ENCODE measurements at regions not wholly inside any gene's neighbourhood (a gene's known extent, or its start where the extent isn't known, plus 50 kb on each side); places are given as distances from the start of the nearest gene placed in this dataset.

DNA sequence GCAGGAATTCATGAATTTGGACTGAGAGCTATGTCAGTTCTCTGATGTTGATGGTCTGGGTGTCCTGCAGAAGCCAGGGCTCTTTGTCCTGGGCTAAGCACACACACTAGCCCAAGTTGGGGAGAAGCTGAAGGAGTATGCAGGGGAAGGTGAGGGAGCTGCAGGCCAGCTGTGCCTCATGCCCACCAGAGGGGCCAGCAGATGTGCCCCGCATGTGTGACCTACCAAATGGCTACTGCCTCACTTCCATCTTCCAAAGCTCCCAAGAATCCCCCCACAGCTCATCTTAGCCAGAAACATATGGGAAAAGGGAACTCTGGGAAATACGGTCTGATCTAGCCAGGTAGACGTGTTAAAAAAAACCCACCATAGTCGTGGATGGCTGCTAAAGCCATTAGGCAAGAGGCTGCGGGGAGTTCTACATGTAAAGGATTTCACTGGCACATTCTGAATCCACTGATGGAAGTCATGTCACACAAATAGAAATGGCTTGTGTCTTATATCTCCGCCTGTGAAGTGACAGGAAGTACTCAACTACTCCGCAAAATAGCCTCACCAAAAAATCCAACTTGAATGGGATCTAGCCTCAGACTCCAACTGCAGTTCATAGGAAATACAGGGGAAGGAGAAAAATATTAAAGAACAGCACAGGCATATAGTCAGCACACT is 96.3 kb upstream of the CLMP start:
- Histone ChIP-seq H3K4me2 (ENCODE audit: extremely low read depth, insufficient read depth, low read length) (no peak overlapping the region), H3K9ac (ENCODE audit: insufficient read depth, low read length) (no peak overlapping the region), H4K20me1 (ENCODE audit: control insufficient read depth, extremely low read depth, insufficient read depth, low read length) (no peaks in the 10 kb centered on the region), H3K4me3 (replicated peaks in 1 of 4; ENCODE audit: control extremely low read depth in 1 of 4, insufficient read depth in 1 of 4, low read depth in 3 of 4, low read length in 4 of 4) (no peak overlapping the region), H3K9me3 (ENCODE audit: control insufficient read depth, insufficient read depth, low read depth, low read length) (no peaks in the 10 kb centered on the region), H3K4me1 (ENCODE audit: control insufficient read depth, extremely low read depth, insufficient read depth, low read length) (no peaks in the 10 kb centered on the region), H3K27me3 (ENCODE audit: control insufficient read depth, insufficient read depth, low read length) (peaks cover 5% of the 10 kb centered on the region), H2AFZ (ENCODE audit: low read length) (no peak overlapping the region), H3K36me3 (ENCODE audit: control insufficient read depth, insufficient read depth, low read length) (no peaks in the 10 kb centered on the region), H3K79me2 (ENCODE audit: control insufficient read depth, insufficient read depth, low read length) (no peaks in the 10 kb centered on the region), H3K27ac (ENCODE audit: insufficient read depth, low read length) (no peak overlapping the region)
- TF ChIP-seq EZH2 (IDR thresholded peaks at IDR 0.05; ENCODE audit: low read length, missing control alignments), result no peak
- TF ChIP-seq, protein P1, sequence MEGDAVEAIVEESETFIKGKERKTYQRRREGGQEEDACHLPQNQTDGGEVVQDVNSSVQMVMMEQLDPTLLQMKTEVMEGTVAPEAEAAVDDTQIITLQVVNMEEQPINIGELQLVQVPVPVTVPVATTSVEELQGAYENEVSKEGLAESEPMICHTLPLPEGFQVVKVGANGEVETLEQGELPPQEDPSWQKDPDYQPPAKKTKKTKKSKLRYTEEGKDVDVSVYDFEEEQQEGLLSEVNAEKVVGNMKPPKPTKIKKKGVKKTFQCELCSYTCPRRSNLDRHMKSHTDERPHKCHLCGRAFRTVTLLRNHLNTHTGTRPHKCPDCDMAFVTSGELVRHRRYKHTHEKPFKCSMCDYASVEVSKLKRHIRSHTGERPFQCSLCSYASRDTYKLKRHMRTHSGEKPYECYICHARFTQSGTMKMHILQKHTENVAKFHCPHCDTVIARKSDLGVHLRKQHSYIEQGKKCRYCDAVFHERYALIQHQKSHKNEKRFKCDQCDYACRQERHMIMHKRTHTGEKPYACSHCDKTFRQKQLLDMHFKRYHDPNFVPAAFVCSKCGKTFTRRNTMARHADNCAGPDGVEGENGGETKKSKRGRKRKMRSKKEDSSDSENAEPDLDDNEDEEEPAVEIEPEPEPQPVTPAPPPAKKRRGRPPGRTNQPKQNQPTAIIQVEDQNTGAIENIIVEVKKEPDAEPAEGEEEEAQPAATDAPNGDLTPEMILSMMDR (conservative IDR thresholded peaks at IDR 0.05 in 1 of 2, IDR thresholded peaks at IDR 0.05 in 1 of 2; ENCODE audit: low read depth in 1 of 2, low read length in 2 of 2), result no peak
- DNase-seq (ENCODE audit: low read depth in 2 of 2), result no peak

- H3K9me3 ChIP-seq (ENCODE audit: control insufficient read depth, insufficient read depth, low read depth, low read length), result no peaks in the 10 kb centered on the region
- no peaks in the 10 kb centered on the region for H3K79me2 ChIP-seq (ENCODE audit: control insufficient read depth, insufficient read depth, low read length)
- H4K20me1 ChIP-seq (ENCODE audit: control insufficient read depth, extremely low read depth, insufficient read depth, low read length), result no peaks in the 10 kb centered on the region
- H2AFZ ChIP-seq (ENCODE audit: low read length), result no peak overlapping the region
- peaks cover 13% of the 10 kb centered on the region for H3K27me3 ChIP-seq (ENCODE audit: control insufficient read depth, insufficient read depth, low read length)
- H3K4me3 ChIP-seq (replicated peaks in 1 of 4; ENCODE audit: control extremely low read depth in 1 of 4, insufficient read depth in 1 of 4, low read depth in 3 of 4, low read length in 4 of 4), result no peak overlapping the region
- DNase-seq (ENCODE audit: low read depth in 2 of 2), result no peak
- H3K4me2 ChIP-seq (ENCODE audit: extremely low read depth, insufficient read depth, low read length), result no peak overlapping the region
- H3K36me3 ChIP-seq (ENCODE audit: control insufficient read depth, insufficient read depth, low read length), result no peaks in the 10 kb centered on the region
- no peak overlapping the region for H3K9ac ChIP-seq (ENCODE audit: insufficient read depth, low read length)
- no peaks in the 10 kb centered on the region for H3K4me1 ChIP-seq (ENCODE audit: control insufficient read depth, extremely low read depth, insufficient read depth, low read length)
- TF ChIP-seq, protein P1 (conservative IDR thresholded peaks at IDR 0.05 in 1 of 2, IDR thresholded peaks at IDR 0.05 in 1 of 2; ENCODE audit: low read depth in 1 of 2, low read length in 2 of 2), result no peak
- TF ChIP-seq EZH2 (IDR thresholded peaks at IDR 0.05; ENCODE audit: low read length, missing control alignments), result no peak
- no peak overlapping the region for H3K27ac ChIP-seq (ENCODE audit: insufficient read depth, low read length)
These were observed 91.7 kb upstream of the CLMP start for GRCh38 chr11:123286761-123287160.

GRCh38 chr11:123286255-123286654 is 91.2 kb upstream of the CLMP start:
- no peaks in the 10 kb centered on the region for H3K79me2 ChIP-seq (ENCODE audit: control insufficient read depth, insufficient read depth, low read length)
- TF ChIP-seq EZH2 (IDR thresholded peaks at IDR 0.05; ENCODE audit: low read length, missing control alignments), result no peak
- TF ChIP-seq, protein P1 (conservative IDR thresholded peaks at IDR 0.05 in 1 of 2, IDR thresholded peaks at IDR 0.05 in 1 of 2; ENCODE audit: low read depth in 1 of 2, low read length in 2 of 2), result no peak
- H3K4me1 ChIP-seq (ENCODE audit: control insufficient read depth, extremely low read depth, insufficient read depth, low read length), result no peaks in the 10 kb centered on the region
- H3K4me3 ChIP-seq (replicated peaks in 1 of 4; ENCODE audit: control extremely low read depth in 1 of 4, insufficient read depth in 1 of 4, low read depth in 3 of 4, low read length in 4 of 4), result no peak overlapping the region
- no peaks in the 10 kb centered on the region for H3K9me3 ChIP-seq (ENCODE audit: control insufficient read depth, insufficient read depth, low read depth, low read length)
- H4K20me1 ChIP-seq (ENCODE audit: control insufficient read depth, extremely low read depth, insufficient read depth, low read length), result no peaks in the 10 kb centered on the region
- H3K36me3 ChIP-seq (ENCODE audit: control insufficient read depth, insufficient read depth, low read length), result no peaks in the 10 kb centered on the region
- no peak overlapping the region for H3K27ac ChIP-seq (ENCODE audit: insufficient read depth, low read length)
- no peak for DNase-seq (ENCODE audit: low read depth in 2 of 2)
- no peak overlapping the region for H2AFZ ChIP-seq (ENCODE audit: low read length)
- H3K9ac ChIP-seq (ENCODE audit: insufficient read depth, low read length), result no peak overlapping the region
- H3K27me3 ChIP-seq (ENCODE audit: control insufficient read depth, insufficient read depth, low read length), result peaks cover 13% of the 10 kb centered on the region
- H3K4me2 ChIP-seq (ENCODE audit: extremely low read depth, insufficient read depth, low read length), result no peak overlapping the region

Data from fibroblast of lung (primary cell).